GM21360 (cell line): ENCODE measurements at regions not wholly inside any gene's neighbourhood (a gene's known extent, or its start where the extent isn't known, plus 50 kb on each side); places are given as distances from the start of the nearest gene placed in this dataset.

Source experiments
- ATAC-seq: cut with Tn5 transposase; IDR thresholded peaks from one replicate; pipeline ENCODE4 v1.9.1; 2021; ENCODE audit warnings: mild to moderate bottlenecking, moderate library complexity; ENCODE audit not compliant: unreplicated experiment

DNA sequence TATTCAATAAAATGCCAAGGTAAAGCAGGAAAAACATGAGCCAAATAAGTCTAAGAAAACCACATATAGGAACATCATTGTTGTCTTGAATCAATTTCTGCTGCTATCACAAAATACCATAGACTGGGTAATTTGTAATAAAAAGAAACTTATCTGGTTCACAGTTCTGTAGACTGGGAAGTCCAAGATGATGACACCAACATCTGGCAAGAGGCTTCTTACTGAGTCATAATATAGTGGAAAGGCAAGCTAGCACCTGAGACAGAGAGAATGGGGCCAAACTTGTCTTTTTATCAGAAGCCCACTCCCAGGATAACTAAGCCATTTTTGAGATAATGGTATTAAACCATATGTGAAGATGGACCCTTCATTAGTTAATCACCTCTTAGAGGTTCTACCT, 975.9 kb downstream of the FLRT2 start:
- ATAC-seq: no peak

DNA sequence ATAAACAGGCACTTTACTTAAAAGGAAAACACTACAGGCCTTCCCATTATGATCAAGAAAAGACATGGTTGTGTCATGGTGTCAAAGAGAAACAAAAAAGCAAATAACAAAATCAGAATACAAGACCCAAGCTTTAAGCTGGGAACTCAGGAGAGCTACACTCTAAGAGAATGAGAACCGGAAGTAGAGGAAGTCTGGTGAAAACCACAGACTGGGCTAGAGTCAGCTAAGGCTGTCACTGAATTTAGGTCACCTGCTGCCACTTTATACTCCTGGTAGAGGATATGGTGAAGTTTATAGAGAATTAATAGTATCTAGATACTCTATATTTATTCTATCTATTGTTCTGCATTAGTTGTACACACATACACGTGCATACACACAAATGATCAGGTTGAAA, 971.7 kb downstream of the FLRT2 start:
- ATAC-seq: no peak

DNA sequence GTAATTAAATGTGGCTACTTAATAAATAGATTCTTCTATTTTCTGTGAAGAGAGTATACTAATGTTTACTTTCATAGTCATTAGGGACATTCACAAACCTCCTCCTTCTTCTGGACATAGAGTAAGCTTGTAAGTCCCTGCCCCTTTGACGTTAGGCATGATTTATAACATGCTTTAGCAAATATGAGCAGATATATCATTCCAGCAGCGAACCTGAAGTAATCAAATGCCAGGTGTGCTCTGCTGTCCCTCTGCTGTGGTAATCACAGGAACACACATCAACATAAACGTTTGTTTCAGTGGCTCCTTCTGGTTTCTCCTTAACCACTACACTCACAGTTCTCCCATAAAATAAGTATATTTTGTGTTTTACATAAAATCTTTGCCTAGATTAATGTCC, 961.8 kb downstream of the FLRT2 start:
- no peak for ATAC-seq

DNA sequence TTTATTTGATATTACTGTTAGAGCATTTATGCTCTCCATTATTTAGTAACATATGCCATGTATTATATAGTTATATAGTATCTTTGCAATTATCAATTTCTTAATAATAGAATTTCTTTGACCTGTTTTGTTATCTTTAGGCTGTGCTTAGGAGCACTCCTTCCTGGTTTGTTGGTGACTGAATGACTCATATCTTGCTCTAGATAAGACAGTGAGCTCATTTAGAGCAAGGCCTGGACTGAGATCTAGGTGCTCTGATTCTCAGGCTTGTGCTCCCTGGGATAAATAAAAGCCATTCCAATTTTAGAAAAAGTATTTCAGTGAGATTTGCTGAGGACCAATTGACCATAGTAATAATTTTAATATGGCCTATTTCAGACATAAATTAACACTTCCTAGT, 951.2 kb downstream of the FLRT2 start:
- no peak for ATAC-seq

DNA sequence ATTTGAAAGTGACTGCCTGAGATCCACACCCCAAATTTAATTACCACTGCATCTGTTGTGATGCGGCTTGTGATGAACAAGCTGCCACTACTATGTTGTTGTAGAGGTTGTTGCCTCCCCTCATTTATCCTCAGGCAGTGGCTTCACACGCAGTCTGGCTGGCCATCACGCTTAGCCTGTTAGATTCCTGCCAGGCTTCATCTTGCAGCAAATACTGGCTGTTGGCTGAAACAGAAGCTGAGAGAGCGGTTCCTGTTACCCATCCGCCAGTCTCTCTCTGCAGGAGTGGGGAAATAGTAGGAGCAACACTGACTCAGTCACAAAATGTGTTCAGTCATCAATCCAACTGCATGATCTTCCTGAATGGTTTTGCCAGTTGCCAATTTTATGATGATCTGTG, 934.4 kb downstream of the FLRT2 start:
- no peak for ATAC-seq

DNA sequence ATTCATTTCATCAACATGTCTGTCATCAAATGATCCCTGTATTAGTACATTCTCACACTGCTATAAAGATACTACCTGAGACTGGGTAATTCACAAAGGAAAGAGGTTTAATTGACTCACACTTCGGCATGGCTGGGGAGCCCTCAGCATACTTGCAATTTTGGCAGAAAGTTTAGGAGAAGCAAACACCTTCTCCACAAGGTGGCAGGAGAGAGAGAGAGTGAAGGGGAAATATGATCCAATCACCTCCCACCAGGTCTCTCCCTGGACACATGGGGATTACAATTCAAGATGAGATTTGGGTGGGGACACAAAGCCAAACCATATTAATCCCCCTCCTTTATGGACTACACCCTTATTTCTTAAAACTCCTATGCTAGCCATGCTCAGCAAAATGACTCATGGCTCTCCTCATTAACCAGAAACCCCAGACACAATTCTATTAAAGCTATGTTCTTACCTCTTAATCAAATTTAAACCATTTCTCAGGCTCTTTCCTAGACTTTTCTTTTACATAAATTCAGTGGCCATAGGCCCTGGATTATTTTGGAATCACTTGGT, 932.3 kb downstream of the FLRT2 start:
- ATAC-seq: no peak

DNA sequence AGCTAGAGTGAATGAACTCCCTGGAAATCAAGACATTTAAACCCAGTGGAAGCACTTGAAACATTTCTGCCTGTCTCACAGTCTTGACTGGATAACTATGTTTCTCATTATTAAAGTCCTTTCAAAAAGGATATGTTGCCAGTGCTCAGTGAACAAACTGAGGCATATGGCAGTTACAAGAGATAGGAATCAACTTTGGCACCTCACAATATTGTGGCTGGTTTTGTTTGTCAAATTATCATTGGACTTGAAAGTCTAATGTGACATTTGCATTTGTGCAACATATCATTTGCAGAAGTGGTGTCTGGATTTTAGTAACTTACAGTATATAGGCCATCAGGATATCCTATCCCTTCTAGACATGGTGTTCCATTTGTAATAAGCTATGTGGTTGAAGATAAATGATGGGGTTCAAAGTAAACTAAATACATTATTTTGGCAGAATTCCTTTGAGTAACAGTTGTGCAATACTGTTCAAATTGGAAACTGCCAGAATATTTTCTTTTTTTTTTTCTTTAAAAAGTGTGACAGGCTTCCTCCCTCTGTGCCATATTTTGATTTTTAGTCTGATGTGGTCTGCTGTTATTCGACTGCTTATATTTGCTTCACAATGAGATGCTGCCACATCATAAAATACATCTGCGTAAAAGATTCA, 927.7 kb downstream of the FLRT2 start:
- no peak for ATAC-seq

DNA sequence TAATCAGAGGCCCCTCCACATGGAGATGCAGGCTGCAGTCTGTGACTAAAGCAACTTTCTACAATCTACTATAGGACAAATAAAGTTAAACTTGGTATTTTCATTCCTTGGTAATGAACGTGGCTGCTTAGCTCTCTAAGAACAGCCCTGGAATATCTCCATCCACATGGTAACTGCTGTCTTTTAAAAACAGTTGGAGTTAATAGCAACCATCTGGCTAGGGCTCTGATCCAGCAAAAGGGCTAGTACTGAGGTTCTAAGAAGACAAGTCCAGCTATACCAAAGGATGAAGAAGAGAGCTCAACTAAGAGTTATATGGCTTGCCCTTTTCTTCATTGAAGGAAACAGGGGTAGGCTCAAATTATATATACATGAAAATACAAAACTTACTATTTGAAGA, 920.1 kb downstream of the FLRT2 start:
- no peak for ATAC-seq

DNA sequence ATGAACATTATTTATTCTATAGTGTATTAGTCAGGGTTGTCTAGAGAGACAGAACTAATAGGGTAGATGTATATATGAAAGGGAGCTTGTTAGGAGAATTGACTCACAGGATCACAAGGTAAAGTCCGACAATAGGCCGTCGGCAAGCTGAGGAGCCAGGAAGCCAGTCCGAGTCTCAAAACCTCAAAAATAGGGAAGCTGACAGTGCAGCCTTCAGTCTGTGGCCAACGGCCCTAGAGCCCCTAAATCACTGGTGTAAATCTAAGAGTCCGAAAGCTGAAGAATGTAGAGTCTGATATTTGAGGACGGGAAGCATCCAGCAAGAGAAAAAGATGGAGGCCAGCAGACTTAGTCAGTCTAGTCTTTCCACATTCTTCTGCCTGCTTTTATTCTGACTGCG, 912.2 kb downstream of the FLRT2 start:
- no peak for ATAC-seq

DNA sequence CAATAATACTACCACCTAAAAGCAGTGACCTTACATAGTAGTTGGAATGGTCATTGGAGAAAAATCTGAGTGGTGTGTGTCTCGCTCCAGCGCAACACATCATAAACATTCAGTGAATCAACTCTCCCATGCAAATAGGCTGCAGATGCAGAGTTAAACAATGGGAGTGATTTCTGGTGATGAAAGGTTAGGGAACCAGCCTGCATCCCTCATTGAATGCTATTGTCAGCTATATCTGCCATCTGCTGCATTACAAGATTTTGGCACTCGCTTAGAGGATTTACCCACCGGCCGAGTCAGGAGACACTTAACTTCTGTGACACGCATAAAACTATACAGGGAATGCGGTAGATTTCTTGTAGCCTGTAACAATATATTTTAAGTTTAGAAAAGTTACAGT, 900.9 kb downstream of the FLRT2 start:
- ATAC-seq: no peak

DNA sequence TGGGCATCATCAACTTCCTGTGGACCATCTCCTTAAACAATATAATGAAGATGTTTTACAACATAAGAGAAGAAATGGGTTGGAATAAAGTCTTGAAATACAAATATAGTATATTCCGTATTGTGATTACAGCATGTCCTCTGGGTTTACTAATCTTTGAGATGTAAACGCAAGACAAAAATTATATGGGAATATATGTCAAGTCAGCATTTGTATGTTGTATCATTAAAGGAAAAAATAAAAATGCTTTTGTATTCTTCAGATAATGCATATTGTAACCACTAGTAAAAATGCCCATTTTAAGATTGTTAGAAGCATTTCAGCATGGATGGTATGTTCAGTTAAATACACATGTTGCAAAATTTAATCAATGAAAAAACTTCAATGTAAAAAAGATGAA, 893.3 kb downstream of the FLRT2 start:
- ATAC-seq: no peak

DNA sequence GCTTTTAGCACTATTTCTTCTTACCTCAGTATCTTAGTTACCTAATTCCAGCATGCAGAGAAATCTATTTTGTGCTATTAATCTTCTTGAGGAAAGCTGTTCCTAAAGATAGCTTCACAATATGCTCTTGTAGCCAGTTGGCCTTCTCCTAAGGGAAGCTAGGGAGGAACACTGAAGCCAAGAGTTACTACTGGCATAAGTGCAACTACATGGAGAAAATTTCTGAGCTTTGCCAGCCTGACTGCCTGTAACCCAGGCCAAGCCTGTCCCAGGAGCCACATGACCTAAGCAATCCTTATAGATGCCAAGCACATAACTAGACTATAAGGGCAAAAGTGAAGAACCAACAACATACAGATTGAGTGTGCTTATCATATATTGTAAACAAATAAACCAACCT, 890.2 kb downstream of the FLRT2 start:
- ATAC-seq: no peak

DNA sequence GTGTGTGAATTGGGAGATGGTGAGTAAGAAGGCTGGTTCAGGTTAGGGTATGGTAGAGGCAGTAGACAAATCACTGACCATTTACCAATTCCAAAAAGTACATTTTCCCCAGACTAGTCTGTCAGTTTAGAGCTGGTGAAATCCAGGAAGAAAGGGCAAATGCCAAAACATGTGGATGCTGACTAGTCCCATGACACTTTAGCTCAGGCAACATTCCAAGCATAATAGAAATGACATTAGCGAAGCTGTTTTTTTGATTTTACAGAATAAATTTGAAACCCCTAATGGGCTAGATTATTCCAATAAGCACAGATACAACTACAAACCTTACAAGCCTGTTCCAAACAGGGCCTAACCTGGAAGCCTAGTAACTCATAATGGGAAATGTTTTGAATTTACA, 884.2 kb downstream of the FLRT2 start:
- ATAC-seq: no peak

DNA sequence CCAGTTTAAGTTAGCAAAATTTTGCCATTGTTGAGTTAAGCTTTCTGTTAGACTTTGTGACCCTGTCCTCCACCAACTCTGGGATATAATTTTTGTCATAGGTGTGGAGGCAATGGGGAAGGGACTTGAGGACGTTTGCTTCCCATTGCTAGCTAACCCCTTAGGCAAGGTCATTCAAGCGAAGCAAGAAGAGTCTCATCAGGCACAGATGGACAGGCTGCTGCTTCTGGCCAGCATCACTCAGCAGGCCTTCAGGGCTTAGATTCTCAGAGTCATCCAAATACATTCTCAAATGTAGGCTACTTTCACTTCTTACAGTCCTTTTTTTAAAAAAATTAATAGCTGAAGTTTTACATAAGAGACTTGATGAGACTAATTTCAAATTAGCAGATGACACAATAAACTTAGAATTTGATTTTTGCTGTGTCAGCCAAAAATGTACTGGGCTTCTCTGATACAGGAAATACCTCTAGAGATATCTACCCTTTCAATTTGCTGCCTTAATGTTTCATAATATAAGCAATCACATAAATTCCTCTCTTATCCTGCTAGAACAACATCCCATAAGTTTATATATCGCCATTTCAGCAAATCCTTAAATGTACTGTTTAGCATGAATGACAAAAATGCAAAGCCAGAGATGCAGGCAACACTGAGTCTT, 875.2 kb downstream of the FLRT2 start:
- ATAC-seq: no peak

DNA sequence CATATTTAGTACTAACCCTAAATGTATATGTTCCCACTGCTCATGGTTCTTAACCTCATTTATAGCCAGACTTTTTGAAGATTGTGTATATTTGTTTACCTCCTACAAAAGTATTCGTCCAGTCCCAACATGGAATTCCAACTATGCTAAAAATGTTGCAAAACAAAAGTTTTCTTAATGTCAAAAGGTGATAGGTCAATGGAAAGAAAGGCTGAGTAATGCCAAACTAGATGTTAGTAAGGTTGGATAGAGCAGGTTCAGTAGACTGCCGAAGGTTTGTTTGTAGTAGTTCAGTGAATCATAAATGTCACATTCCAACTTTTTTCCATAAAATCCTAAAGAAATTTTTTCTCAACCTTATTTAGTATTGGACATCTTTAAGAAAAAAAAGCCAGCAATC, 874.5 kb downstream of the FLRT2 start:
- no peak for ATAC-seq

DNA sequence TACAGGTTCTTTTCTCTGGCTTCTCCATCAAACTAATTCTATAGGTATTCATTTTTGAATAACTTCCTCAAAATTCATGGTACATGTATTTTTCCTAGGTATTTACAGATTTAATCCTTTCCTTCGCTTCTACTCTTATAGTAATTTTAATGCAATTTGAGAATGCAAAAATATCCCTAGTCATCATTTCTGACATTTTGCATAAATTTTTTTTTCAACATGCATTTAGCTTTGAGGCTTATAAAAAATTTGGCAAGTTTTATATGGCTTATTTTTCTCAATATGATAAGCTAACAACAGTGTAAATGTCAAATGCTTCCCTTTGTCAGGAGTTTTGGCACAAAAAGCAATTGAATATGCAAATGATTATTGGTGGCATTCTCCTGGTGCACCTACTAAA, 872.6 kb downstream of the FLRT2 start:
- ATAC-seq: no peak

DNA sequence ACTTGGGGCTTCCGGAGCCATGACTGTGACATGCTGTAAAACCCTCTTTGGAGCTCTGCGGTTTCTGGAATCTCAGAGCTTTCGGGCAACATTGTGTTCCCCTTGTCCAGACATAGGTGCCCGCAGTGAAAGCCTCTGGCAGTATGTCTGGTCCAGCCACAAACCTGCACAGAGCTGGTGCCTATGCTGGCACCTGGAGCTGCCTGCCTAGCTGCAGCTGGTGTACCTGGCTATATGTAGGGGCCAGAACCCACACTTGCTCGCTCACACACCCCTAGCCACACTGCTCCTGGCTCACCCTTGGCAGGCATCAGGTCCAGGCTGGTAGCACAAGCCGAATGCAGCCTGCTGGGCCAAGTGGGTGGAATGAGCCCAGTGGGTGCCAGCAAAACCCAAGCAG, 861.1 kb downstream of the FLRT2 start:
- ATAC-seq: no peak

DNA sequence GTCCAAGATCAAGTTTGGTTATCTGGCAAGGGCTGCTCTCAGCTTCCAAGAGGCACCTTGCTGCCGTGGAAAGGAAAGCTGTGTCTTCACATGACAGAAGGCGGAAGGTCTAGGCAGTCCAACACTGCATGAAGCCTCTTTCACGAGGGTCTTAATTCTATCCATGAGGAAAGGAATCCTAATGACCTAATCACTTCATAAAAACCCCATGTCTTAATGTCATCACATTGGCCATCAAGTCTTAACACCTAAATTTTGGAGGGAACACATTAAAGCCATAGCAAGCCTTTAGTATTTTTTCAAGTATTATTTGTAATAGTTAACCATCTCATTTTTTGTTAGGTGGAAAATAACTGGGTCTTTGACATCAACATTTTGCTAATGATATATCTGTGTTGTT, 858.3 kb downstream of the FLRT2 start:
- ATAC-seq: no peak

DNA sequence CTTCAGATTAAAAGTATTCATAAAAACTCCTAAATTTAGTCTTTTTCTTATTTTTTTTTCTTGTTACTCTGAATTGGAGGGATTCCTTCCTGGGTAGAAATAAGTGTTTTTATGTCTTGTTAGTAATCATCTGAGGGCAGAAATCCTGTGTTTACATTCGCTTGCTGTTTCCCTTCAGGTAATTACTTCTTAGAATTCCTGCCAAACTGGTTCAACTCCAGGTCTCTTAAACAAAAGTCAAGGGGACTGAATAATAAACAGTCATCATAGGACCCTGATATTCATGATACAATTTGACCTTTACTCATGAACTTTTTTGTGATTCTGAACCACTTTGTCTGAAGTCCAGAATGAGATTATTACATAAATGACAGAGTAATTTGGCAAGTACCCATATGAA, 843.9 kb downstream of the FLRT2 start:
- ATAC-seq: no peak

DNA sequence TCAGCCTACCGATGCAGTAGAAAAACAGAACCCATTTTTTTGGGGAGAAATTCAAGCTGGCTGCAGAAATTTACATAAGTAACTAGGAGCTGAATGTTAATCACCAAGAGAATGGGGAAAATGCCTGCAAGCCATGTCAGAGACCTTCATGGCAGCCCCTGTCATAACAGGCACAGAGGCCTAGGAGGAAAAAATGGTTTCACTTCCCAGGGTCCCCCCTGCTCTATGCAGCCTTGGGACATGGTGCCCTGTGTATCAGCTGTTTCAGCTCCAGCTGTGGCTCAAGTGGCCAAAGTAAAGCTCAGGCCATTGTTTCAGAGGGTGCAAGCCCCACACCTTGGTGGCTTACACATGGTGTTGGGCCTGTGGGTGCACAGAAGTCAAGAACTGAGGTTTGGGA, 842.5 kb downstream of the FLRT2 start:
- ATAC-seq: no peak

DNA sequence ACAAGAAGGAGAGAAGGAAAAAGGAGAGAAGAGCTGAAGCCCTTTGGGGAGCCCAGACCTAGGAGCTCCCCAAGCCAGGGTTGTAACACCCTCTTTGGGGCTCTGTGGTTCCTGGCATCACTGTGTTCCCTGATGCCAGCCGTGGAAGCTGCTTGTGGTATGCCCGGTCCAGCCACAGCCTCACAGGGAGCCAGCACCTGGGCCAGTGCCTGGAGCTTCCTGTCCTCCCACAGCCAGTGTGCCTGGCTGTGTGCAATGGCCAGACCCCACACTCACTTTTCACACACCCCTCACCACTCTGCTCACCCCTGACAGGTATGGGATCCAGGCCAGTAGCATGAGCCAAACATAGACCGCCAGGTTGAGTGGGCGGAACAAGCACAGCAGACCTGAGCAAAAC, 834.7 kb downstream of the FLRT2 start:
- ATAC-seq: no peak

DNA sequence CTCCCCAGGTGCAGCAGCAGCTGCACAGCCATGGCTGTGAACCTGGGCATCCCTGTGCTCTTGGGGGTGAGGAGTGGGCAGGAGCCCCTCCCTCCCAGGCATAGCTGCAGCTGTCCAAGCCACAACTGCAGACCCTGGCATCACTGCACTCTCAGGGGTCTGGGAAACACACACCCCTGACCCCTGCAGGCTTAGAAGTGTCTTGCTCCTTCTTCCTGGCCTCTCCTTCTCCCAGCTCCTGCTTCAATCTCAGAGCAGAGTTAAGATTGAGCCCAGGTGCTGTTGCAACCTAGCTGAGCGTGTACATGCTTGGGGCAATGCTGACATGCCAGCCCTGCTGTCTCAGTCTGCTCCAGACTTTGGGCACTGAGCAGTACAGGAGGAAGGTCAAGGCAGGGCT, 833.6 kb downstream of the FLRT2 start:
- no peak for ATAC-seq

DNA sequence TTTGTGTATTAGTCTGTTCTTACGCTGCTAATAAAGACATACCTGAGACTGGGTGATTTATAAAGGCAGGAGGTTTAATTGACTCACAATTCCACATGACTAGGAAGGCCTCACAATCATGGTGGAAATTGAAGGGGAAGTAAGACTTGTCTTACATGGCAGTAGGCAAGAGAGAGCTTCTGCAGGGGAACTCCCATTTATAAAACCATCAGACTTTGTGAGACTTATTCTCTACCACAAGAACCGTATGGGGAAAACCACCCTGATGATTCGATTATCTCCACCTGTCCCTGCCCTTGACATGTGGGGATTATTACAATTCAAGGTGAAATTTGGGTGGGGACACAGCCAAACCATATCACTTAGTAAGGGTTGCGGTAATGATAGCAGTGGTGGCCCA, 833.1 kb downstream of the FLRT2 start:
- ATAC-seq: no peak
